Glomerular visceral epithelial cell (primary cell): ENCODE measurements at regions not wholly inside any gene's neighbourhood (a gene's known extent, or its start where the extent isn't known, plus 50 kb on each side); places are given as distances from the start of the nearest gene placed in this dataset.
A peak's percentile ranks its signal among the peaks of the same experiment; 100 is the strongest.

Experiments used
- DNase-seq: peaks from one replicate; pipeline ENCODE4 v3.0.0-alpha.2; 2016; ENCODE audit errors: extremely low spot score

- no peak for DNase-seq
Measured at GRCh38 chr2:120401275-120402066, 55.5 kb downstream of the INHBB start.

- DNase-seq: no peak
Measured at GRCh38 chr2:120402067-120402433, 56.1 kb downstream of the INHBB start.

- DNase-seq: no peak
Measured at GRCh38 chr2:120402508-120402907, 56.6 kb downstream of the INHBB start.

- no peak for DNase-seq
Measured at GRCh38 chr2:120403261-120403660, 57.3 kb downstream of the INHBB start.

GRCh38 chr2:120403676-120404075 is 57.7 kb downstream of the INHBB start:
- DNase-seq: peak; percentile 27

- DNase-seq: no peak
Measured at GRCh38 chr2:120404274-120404673, 58.3 kb downstream of the INHBB start.

GRCh38 chr2:120404941-120405758 is 59.2 kb downstream of the INHBB start:
- no peak for DNase-seq

GRCh38 chr2:120405759-120406099 is 59.8 kb downstream of the INHBB start:
- DNase-seq: no peak

GRCh38 chr2:120406566-120406965 is 60.6 kb downstream of the INHBB start:
- DNase-seq: no peak

GRCh38 chr2:120410487-120410886 is 64.6 kb downstream of the INHBB start:
- no peak for DNase-seq

- DNase-seq: no peak
Measured at GRCh38 chr2:120415060-120415459, 69.1 kb downstream of the INHBB start.

- DNase-seq: no peak
Measured at GRCh38 chr2:120415728-120416509, 70.0 kb downstream of the INHBB start.

- DNase-seq: no peak
Measured at GRCh38 chr2:120418174-120418787, 72.3 kb downstream of the INHBB start.

- DNase-seq: no peak
Measured at GRCh38 chr2:120419073-120419472, 73.1 kb downstream of the INHBB start.

- no peak for DNase-seq
Measured at GRCh38 chr2:120419955-120420354, 74.0 kb downstream of the INHBB start.

GRCh38 chr2:120421126-120421829 is 75.3 kb downstream of the INHBB start:
- no peak for DNase-seq

- DNase-seq: no peak
Measured at GRCh38 chr2:120421830-120422175, 75.9 kb downstream of the INHBB start.

GRCh38 chr2:120422465-120423160 is 76.7 kb downstream of the INHBB start:
- no peak for DNase-seq

GRCh38 chr2:120423167-120423943 is 77.4 kb downstream of the INHBB start:
- no peak for DNase-seq

GRCh38 chr2:120424274-120424796 is 78.4 kb downstream of the INHBB start:
- no peak for DNase-seq
